Stimulated activated CD4-positive, alpha-beta T cell treated with anti-CD3 and anti-CD28 coated beads, Interleukin-15, amount 100 ng/mL, for 48 hours (primary cell): ENCODE measurements at regions not wholly inside any gene's neighbourhood (a gene's known extent, or its start where the extent isn't known, plus 50 kb on each side); places are given as distances from the start of the nearest gene placed in this dataset.
"Not testable (repeated sequence)": the region's sequence is repeated elsewhere in the genome, so short reads cannot be mapped to it uniquely, and the experiment has no call there.

Source experiments
- DNase-seq, 2 donors: peaks; one replicate each; pipeline ENCODE4 v3.0.0-alpha.2; 2020; ENCODE audit warnings: low read depth in 2 of 2

DNA sequence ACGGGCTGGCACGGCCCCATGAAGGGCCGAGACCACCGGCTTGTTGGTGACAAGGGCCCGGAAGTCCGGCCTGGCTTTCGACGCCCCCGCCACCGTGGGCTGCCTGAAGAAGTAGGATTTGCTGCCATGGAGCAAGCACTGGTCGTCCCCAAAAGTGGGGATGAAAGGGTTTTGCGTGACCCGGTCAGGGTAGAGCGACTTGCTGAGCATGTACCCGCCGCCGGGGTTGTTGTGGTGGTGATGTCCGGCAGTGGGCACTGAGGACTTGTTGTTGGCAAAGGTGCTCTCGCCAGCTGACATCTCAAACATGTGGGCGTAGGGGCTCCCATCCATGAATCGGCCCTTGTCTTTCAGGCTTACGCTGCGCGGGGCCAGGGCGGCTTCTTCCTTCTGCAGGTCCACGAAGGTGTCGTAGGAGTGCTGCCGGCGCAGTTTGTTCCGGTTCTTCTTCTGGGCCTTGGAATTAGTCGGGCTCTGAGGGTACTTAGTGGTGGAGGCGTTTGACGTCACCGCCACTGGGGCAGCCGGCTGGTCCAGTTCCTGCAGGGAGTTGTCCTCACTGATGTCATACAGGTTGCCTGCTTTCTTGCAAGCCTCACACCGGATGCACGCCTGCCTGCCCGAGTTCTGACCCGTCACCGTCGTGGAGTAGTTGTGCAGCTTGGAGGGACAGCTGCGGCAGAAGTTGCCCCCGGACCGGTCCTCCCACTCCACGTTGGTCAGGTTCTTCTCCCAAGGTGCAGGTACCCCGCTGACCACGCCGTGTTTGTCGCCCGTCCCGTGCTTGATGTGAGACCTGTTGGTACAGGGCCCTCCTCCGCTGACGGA lies 366.6 kb downstream of the EMP1 start:
- no peak for DNase-seq

DNA sequence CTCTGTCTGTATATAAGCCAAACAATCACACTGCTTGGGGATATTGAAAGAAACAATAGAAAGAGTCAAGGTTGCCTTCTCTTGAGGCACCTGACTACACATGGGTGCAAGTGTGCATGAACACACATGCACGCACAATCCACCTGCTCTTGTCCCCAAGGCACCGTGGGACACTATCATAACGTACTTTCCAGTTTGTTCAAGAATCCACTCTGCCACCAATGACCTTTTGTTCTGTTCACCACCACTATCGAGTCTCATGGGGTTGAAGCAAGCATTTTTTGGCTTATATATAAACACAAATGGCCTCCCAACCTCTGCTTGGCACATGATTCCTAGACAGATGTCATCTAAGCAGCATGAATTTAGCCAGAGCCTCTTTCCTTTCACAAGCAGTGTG lies 365.4 kb downstream of the EMP1 start:
- DNase-seq, result no peak

DNA sequence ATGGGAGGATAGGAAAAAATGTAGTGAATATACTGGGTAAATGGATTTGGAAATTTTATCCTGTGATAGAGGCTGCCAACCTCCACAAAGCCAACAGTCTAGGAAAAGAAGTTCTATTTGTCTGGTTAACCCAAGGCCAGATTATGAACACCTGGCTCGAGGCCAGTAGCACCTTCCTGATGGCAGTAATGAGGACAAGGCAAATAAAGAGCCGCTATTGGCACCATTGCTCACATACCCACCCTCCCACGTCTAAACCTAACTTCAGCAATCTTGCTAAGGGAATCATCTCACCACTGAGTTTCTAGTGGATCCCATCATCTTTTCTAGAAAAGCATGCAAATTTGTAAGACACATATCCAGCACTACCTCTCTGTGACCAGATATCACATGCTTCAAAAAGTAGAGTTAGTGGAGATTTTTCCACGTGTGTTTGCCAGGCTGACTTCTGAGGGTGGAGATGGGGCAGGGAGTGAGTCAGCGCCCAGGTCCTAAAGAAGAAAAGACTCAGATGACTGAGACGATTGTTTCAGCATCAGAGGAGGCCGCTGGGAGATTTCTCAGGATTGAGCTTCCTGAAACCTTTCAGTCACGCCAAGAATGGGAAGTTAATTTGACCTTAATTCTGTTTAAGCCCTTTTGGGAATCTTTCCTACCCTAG lies 362.9 kb downstream of the EMP1 start:
- no peak for DNase-seq

DNA sequence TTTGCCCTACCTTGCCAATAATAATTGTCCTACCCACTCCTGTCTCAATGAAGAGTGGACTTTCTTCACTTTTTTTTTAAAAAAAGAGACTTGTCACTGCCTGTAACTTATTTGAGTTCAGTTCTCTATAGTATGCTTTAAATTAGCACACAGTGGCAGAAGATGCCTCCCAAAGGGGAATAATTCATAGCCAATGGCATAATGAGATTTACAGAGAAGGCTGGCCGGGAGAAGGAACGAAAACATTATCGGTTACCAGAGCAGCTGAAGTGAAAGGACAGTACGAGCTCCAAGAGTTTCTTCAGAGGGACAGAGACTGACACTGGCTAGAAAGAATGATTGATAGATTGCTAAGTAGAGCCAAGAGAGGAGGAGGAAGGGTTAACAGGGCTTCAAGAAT lies 356.3 kb downstream of the EMP1 start:
- no peak for DNase-seq

DNA sequence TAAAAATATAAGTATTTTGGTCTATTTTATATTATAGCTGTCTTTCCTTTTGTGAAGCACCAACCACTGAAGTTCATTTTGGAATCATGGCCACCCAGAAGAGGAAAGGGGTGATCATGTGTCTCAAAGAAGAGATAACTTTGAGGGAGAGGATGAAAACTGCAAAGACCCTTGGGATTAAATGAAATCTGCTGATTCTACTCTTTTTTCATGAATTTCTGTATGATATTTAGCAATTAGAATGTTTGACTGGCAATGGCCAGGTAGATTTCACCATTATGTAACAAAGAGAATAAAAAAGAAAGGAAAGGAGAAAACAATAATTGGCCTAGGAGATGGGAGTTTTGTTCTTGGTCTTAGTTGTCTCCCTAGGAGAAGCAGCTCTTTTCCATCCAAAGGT lies 350.8 kb downstream of the EMP1 start:
- DNase-seq, result no peak

DNA sequence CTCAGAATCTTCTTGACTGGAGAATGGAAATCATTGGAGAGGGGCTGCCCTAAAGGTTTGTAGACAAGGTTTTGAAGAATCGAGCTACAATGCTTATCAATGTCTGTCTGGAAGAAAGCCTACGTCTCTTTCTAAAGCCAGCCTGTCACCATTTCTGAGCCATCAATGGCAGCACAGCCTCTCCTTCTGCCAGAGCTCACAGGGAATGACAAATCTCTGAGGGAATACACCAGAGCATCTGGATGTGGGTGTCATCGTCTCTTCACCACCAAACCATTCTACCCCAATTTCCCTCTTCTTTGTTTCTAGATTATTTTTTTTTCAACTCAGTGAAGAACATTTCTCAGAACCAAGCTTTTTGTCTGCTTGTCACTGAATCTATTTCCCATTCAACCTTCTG lies 349.7 kb downstream of the EMP1 start:
- DNase-seq, result no peak

DNA sequence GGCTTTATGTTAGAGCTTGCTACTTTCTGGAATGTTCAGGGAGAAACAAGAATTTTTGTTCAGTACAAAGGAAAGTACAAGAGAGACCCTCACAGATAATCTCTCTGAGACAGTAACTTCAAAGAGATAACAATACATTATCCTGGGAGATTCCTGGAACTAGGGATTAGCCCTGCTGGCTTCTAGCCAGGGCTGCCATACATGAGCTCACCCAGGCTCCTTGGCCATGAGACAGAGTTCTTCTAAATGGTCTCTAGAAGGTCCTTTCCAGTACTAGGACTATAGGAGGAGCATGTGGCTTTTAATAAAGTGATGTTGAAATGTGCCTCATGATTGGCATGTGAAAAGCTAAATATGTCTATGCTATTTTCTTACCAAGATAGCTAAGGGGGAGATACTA lies 342.5 kb downstream of the EMP1 start:
- no peak for DNase-seq

DNA sequence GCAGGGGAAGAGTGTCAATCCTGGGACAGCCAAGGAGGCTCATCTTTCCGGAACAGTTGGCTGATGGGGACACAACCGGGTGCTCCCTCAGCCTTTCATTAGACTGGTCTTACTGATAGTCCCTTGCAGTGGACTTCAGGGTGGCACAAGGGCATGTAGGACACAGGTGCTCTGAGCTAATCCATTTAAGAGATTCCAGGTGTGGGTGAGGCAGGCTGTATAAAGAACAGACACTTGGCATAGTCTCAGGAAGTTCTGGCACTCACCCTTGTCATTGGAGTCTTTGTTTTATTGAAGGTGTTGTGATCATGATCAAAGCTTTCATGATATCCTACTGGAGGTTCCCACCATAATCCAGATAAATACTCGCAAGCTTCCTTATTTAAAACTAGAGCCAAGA lies 341.6 kb downstream of the EMP1 start:
- no peak for DNase-seq

DNA sequence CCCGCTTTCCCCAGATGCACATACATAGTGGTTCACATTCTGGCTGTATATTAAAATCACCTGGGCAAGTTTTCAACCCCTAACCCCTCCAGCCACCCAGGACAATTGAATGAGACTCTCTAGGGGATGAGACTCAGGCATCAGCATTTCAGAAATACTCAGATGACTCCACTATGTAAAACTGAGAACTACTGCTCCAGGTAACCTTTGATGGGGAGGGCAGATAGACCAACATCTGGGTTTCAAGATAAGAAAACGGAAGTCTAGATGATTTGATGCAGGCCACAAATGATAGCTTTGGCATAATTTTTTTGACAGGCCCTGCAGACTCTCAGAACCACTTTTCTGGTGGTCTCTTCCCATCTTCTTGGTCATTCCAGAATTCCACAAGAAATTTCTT lies 341.1 kb downstream of the EMP1 start:
- DNase-seq, result no peak

- DNase-seq, result no peak
These were observed 339.8 kb downstream of the EMP1 start for GRCh38 chr12:13536219-13536910.

DNA sequence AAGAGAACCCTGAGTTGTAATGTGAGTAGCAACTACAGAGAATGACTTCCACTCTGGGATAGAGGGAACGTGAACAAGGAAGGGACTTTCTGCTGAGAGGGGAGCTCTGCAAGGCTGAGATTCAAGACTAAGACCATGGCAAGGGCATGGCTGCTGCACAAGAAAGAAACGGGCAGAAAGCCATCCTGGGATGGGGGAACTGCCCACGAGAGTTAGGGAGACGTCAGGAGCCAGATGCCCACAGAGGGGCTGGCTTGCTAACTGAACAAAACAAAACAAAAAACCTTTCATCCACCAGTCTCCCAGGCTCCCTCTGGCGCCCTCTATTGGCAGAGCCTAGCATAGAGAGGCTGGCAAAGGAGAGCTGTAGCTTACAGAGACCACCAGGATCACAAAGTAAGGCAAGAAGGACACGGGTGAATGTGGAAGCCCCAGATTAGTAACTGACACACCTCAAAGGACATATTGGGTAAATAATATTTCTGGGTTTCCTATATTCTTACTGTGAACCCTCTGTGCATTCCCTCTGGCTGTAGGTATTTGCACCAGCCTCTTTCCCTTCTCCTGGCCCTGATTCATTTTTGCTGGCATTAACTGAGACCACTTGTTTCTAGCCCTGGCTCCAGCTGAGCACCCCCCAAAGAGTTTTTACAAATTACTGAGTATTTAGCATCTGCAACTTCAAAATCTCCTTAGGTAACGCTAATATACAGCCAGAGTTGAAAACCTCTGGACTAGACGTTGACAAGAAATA lies 338.3 kb downstream of the EMP1 start:
- peak; percentile 10 to 25 for DNase-seq

DNA sequence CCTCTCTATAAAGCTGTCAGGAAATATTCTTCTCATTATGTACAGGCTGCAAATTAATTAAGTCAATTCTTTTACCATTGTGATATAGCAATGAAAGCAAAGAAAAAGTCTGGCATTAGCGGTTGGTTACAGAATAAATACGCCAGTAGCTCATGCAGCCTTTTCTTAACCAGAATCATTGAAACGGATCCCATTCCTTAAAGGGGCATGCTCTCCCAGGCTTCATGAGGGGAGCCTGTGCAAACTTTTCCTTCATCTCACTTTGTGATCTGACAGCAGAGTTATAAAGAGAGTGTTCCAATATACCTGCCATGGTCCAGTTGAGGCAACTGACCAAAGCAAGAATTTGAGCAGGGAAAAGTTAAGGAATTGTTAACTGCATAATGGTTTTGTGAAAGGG lies 337.7 kb downstream of the EMP1 start:
- no peak for DNase-seq

DNA sequence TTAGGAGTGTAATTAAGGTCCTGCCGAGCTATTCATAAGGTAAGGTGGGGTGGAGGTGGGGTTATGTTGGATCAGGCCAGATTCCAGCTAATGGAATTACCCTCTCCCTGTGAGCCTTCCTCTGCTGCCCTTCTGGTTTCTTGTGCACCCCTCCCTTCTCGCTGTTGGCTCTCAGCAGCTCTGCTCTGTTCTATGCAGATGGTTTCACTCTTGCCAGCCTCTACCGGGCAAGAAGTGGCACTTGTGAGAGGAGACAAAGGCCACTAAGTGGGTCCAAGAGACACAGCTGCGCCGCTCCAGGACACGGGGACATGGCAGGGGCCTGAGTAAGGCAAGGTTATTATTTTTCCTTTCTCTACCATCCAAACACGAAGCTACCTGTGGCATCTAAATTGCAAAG lies 334.4 kb downstream of the EMP1 start:
- no peak for DNase-seq

DNA sequence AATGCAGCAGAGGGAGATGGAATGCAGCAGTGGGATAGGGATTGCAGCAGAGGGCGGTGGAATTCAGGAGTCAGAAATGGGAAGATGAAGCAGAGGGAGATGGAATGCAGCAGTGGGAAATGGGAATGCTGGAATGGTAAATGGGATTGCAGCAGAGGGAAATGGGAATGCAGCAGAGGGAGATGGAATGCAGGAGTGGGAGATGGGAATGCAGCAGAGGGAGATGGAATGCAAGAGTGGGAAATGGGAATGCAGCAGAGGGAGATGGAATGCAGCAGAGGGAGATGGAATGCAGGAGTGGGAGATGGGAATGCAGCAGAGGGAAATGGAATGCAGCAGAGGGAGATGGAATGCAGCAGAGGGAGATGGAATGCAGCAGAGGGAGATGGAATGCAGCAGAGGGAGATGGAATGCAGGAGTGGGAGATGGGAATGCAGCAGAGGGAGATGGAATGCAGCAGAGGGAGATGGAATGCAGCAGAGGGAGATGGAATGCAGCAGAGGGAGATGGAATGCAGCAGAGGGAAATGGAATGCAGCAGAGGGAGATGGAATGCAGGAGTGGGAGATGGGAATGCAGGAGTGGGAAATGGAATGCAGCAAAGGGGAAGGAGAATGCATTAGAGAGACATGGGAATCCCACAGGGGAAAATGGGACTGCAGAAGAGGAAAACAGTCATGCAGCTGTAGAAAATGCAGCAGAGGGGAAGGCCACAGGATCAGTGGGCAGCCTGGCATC lies 329.8 kb downstream of the EMP1 start:
- not testable (repeated sequence) for DNase-seq

GRCh38 chr12:13523536-13524307 lies 327.2 kb downstream of the EMP1 start:
- DNase-seq, result no peak

- not testable (repeated sequence) for DNase-seq
These were observed 321.5 kb downstream of the EMP1 start for GRCh38 chr12:13518034-13518433.

GRCh38 chr12:13509740-13510139 lies 313.2 kb downstream of the EMP1 start:
- DNase-seq, result no peak

GRCh38 chr12:13505636-13506035 lies 309.1 kb downstream of the EMP1 start:
- DNase-seq, result no peak

- DNase-seq, result no peak
These were observed 308.7 kb downstream of the EMP1 start for GRCh38 chr12:13505224-13505623.

GRCh38 chr12:13504736-13505135 lies 308.2 kb downstream of the EMP1 start:
- DNase-seq, result no peak

DNA sequence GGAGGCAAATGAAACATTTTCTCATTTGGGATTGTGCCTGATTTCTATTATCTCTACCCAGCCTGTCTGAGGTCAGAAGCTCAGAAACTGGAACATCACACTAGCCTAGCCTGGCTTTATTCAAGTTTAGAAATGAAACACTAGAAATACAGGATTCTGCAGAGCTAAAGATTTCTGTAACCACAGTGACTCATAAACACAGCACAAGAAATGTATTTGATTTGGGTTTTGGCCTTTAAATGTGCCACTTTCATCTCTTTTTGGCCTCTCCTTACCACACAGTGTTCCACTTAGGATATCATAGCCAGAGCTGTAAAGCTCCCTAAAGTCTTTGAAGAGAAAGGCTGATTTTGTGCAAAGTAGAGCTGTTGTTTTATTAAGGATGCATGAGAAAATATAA lies 307.5 kb downstream of the EMP1 start:
- DNase-seq, result no peak
